WTC11 (cell line): ENCODE measurements at regions not wholly inside any gene's neighbourhood (a gene's known extent, or its start where the extent isn't known, plus 50 kb on each side); places are given as distances from the start of the nearest gene placed in this dataset.

Experiments
- ATAC-seq: fragments of 200-7000 bp; cut with Tn5 transposase; 2 replicates; pipeline ENCODE4 v1.10.0; 2021; ENCODE audit warnings: mild to moderate bottlenecking, moderate library complexity
- CTCF ChIA-PET: fragments of 300-600 bp; sonication (Branson Sonifier 250); formaldehyde crosslinking; loops from one replicate; lab custom pipeline; 2021; ENCODE audit warnings: antibody characterized with exemption; lab: Charles Lee
- POLR2A ChIA-PET: fragments of 350-600 bp; sonication (Branson Sonifier 250); formaldehyde crosslinking; loops from one replicate; lab custom pipeline; 2021; ENCODE audit warnings: antibody characterized with exemption; lab: Charles Lee
- DNase-seq: peaks from one replicate; pipeline ENCODE4 v3.0.0; 2021; ENCODE audit warnings: low spot score
- H3K27ac Mint-ChIP-seq: 2 replicates; pipeline ENCODE4 v1.8.0; 2021; ENCODE audit warnings: mixed read lengths
- H3K27me3 Mint-ChIP-seq: 2 replicates; pipeline ENCODE4 v1.8.0; 2021; ENCODE audit warnings: low read depth, mild to moderate bottlenecking, moderate library complexity, mixed read lengths
- H3K36me3 Mint-ChIP-seq: 2 replicates; pipeline ENCODE4 v1.8.0; 2021; ENCODE audit warnings: mixed read lengths
- H3K4me1 Mint-ChIP-seq: 2 replicates; pipeline ENCODE4 v1.8.0; 2022; ENCODE audit warnings: mixed read lengths
- H3K4me3 Mint-ChIP-seq: 2 replicates; pipeline ENCODE4 v1.8.0; 2021; ENCODE audit warnings: mild to moderate bottlenecking, moderate library complexity, mixed read lengths
- H3K9me3 Mint-ChIP-seq: 2 replicates; pipeline ENCODE4 v1.8.0; 2021; ENCODE audit warnings: mixed read lengths
- ATF2 ChIP-seq: sonication (generic); formaldehyde crosslinking; IDR thresholded peaks from 2 replicates; pipeline ENCODE4 v1.8.1; 2022; ENCODE audit warnings: low read depth, missing genetic modification reagents, borderline replicate concordance
- CBFB ChIP-seq: sonication (generic); formaldehyde crosslinking; IDR thresholded peaks from 2 replicates; pipeline ENCODE4 v1.8.1; 2022; ENCODE audit warnings: mild to moderate bottlenecking, low read depth, missing genetic modification reagents
- ESRRA ChIP-seq: sonication (generic); formaldehyde crosslinking; IDR thresholded peaks from 2 replicates; pipeline ENCODE4 v1.8.1; 2022; ENCODE audit warnings: mild to moderate bottlenecking, missing genetic modification reagents, borderline replicate concordance
- GRHL2 ChIP-seq: fragments of 250-450 bp; sonication (Bioruptor Pico); IDR thresholded peaks from 2 replicates; pipeline ENCODE4 v1.8.0; 2022; ENCODE audit warnings: mild to moderate bottlenecking, moderate library complexity; ENCODE audit not compliant: insufficient replicate concordance, severe bottlenecking
- JUN ChIP-seq: sonication (generic); formaldehyde crosslinking; IDR thresholded peaks from 2 replicates; pipeline ENCODE4 v1.8.0; 2023; ENCODE audit warnings: mild to moderate bottlenecking, missing genetic modification reagents
- KAT7 ChIP-seq: sonication (generic); formaldehyde crosslinking; IDR thresholded peaks from 2 replicates; pipeline ENCODE4 v1.8.1; 2023; ENCODE audit warnings: missing genetic modification reagents, mild to moderate bottlenecking, borderline replicate concordance
- MLX ChIP-seq: sonication (generic); formaldehyde crosslinking; IDR thresholded peaks from 2 replicates; pipeline ENCODE4 v1.8.1; 2023; ENCODE audit warnings: mild to moderate bottlenecking, missing genetic modification reagents, moderate library complexity
- NR2C2 ChIP-seq: sonication (generic); formaldehyde crosslinking; IDR thresholded peaks from 2 replicates; pipeline ENCODE4 v1.8.0; 2022; ENCODE audit warnings: mild to moderate bottlenecking, missing genetic modification reagents
- PRRX2 ChIP-seq: fragments of 250-450 bp; sonication (Bioruptor Pico); IDR thresholded peaks from 2 replicates; pipeline ENCODE4 v1.8.0; 2021; ENCODE audit warnings: mild to moderate bottlenecking
- RELA ChIP-seq: sonication (generic); formaldehyde crosslinking; IDR thresholded peaks from 2 replicates; pipeline ENCODE4 v1.8.1; 2022; ENCODE audit warnings: missing genetic modification reagents, mild to moderate bottlenecking, borderline replicate concordance
- SP1 ChIP-seq: sonication (generic); formaldehyde crosslinking; conservative IDR thresholded peaks from 2 replicates; pipeline ENCODE4 v1.8.1; 2022; ENCODE audit warnings: missing genetic modification reagents
- ZMAT4 ChIP-seq: fragments of 250-450 bp; sonication (Bioruptor Pico); IDR thresholded peaks from 2 replicates; pipeline ENCODE4 v1.9.0; 2021; ENCODE audit warnings: mild to moderate bottlenecking
- ZNF317 ChIP-seq: sonication (generic); formaldehyde crosslinking; IDR thresholded peaks from 2 replicates; pipeline ENCODE4 v1.8.1; 2023; ENCODE audit warnings: low read depth, mild to moderate bottlenecking, moderate library complexity, missing genetic modification reagents, borderline replicate concordance
- ZNF396 ChIP-seq: fragments of 250-450 bp; sonication (Bioruptor Pico); IDR thresholded peaks from 2 replicates; pipeline ENCODE4 v1.8.0; 2021; ENCODE audit warnings: mild to moderate bottlenecking, moderate library complexity, borderline replicate concordance
- ZNF416 ChIP-seq: fragments of 250-450 bp; sonication (Bioruptor Pico); IDR thresholded peaks from 2 replicates; pipeline ENCODE4 v1.9.0; 2021; ENCODE audit warnings: mild to moderate bottlenecking, inconsistent platforms
- TF ChIP-seq, protein P1 (sequence below): sonication (generic); formaldehyde crosslinking; IDR thresholded peaks from 2 replicates; pipeline ENCODE4 v1.8.1; 2023; ENCODE audit warnings: mild to moderate bottlenecking, missing genetic modification reagents, moderate library complexity
- TF ChIP-seq, protein P2 (sequence below): fragments of 250-450 bp; sonication (Bioruptor Pico); IDR thresholded peaks from 2 replicates; pipeline ENCODE4 v1.9.0; 2021; ENCODE audit warnings: moderate library complexity, mild to moderate bottlenecking, inconsistent platforms, borderline replicate concordance
- TF ChIP-seq, protein P3 (sequence below): sonication (generic); formaldehyde crosslinking; IDR thresholded peaks from 2 replicates; pipeline ENCODE4 v1.8.0; 2022; ENCODE audit warnings: mild to moderate bottlenecking, missing genetic modification reagents
- TF ChIP-seq, protein P4 (sequence below): sonication (generic); formaldehyde crosslinking; IDR thresholded peaks from 2 replicates; pipeline ENCODE4 v1.8.1; 2022; ENCODE audit warnings: mild to moderate bottlenecking, moderate library complexity, missing genetic modification reagents
- TF ChIP-seq, protein P5 (sequence below): sonication (generic); formaldehyde crosslinking; IDR thresholded peaks from 2 replicates; pipeline ENCODE4 v1.8.0; 2022; ENCODE audit warnings: missing genetic modification reagents
- TF ChIP-seq, protein P6 (sequence below): sonication (generic); formaldehyde crosslinking; IDR thresholded peaks from 2 replicates; pipeline ENCODE4 v1.8.1; 2023; ENCODE audit warnings: mild to moderate bottlenecking, missing genetic modification reagents

DNA sequence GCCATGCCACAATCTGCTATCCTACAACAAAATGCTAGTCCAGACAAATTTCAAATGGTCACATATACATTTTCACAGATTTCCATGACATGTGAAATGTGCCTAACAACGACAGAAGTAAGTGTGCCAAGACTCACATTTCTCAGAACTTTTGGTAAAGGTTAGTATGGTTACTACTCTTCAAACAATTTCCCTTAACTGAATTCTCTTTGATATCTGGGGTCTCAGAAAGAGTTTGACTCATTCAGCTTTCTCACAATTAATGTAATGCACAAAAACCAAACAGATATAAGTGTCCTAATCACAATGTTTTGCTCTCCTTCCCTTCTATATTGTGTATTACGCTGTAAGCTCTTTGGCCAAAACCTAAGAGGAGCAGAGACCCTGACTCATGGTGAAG lies 122.4 kb upstream of the LEF1 start:
- Mint-ChIP-seq H3K4me1 (peaks cover 8% of the 10 kb centered on the region; the same call in 1 of the 2 replicates), H3K36me3 (no peaks in the 10 kb centered on the region), H3K9me3 (no peaks in the 10 kb centered on the region), H3K27me3 (no peaks in the 10 kb centered on the region), H3K4me3 (no peak overlapping the region), H3K27ac (no peak overlapping the region)
- no peak for ATAC-seq
- ChIA-PET CTCF (interaction anchor here (1.4 kb wide), 1 partner anchor 69 kb away, joined by 3 read pairs; no protein-coding TSS in a partner anchor), POLR2A (no interaction called here)
- TF ChIP-seq, protein P1, sequence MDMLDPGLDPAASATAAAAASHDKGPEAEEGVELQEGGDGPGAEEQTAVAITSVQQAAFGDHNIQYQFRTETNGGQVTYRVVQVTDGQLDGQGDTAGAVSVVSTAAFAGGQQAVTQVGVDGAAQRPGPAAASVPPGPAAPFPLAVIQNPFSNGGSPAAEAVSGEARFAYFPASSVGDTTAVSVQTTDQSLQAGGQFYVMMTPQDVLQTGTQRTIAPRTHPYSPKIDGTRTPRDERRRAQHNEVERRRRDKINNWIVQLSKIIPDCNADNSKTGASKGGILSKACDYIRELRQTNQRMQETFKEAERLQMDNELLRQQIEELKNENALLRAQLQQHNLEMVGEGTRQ (CRISPR knock-in tag): no peak
- TF ChIP-seq, protein P2, sequence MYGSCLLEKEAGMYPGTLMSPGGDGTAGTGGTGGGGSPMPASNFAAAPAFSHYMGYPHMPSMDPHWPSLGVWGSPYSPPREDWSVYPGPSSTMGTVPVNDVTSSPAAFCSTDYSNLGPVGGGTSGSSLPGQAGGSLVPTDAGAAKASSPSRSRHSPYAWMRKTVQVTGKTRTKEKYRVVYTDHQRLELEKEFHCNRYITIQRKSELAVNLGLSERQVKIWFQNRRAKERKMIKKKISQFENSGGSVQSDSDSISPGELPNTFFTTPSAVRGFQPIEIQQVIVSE (CRISPR knock-in tag): no peak
- TF ChIP-seq, protein P3, sequence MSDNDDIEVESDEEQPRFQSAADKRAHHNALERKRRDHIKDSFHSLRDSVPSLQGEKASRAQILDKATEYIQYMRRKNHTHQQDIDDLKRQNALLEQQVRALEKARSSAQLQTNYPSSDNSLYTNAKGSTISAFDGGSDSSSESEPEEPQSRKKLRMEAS (CRISPR knock-in tag): no peak
- TF ChIP-seq ESRRA (CRISPR knock-in tag): no peak
- TF ChIP-seq ZMAT4 (CRISPR knock-in tag): no peak
- no peak for TF ChIP-seq ATF2 (CRISPR knock-in tag)
- no peak for TF ChIP-seq PRRX2
- no peak for TF ChIP-seq MLX (CRISPR knock-in tag)
- TF ChIP-seq, protein P4, sequence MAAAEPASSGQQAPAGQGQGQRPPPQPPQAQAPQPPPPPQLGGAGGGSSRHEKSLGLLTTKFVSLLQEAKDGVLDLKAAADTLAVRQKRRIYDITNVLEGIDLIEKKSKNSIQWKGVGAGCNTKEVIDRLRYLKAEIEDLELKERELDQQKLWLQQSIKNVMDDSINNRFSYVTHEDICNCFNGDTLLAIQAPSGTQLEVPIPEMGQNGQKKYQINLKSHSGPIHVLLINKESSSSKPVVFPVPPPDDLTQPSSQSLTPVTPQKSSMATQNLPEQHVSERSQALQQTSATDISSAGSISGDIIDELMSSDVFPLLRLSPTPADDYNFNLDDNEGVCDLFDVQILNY (CRISPR knock-in tag): no peak
- no peak for TF ChIP-seq SP1
- no peak for TF ChIP-seq RELA
- TF ChIP-seq GRHL2 (CRISPR knock-in tag): no peak
- TF ChIP-seq CBFB (CRISPR knock-in tag): no peak
- TF ChIP-seq ZNF317 (CRISPR knock-in tag): no peak
- DNase-seq: no peak

GRCh38 chr4:108287834-108288413 lies 119.2 kb upstream of the LEF1 start:
- ChIA-PET POLR2A (no interaction called here), CTCF (no interaction called here)
- DNase-seq (no peak), ATAC-seq (no peak)
- TF ChIP-seq ZNF416 (CRISPR knock-in tag) (no peak), JUN (CRISPR knock-in tag) (no peak), KAT7 (CRISPR knock-in tag) (no peak), ZNF396 (no peak), NR2C2 (no peak)
- TF ChIP-seq, protein P5, sequence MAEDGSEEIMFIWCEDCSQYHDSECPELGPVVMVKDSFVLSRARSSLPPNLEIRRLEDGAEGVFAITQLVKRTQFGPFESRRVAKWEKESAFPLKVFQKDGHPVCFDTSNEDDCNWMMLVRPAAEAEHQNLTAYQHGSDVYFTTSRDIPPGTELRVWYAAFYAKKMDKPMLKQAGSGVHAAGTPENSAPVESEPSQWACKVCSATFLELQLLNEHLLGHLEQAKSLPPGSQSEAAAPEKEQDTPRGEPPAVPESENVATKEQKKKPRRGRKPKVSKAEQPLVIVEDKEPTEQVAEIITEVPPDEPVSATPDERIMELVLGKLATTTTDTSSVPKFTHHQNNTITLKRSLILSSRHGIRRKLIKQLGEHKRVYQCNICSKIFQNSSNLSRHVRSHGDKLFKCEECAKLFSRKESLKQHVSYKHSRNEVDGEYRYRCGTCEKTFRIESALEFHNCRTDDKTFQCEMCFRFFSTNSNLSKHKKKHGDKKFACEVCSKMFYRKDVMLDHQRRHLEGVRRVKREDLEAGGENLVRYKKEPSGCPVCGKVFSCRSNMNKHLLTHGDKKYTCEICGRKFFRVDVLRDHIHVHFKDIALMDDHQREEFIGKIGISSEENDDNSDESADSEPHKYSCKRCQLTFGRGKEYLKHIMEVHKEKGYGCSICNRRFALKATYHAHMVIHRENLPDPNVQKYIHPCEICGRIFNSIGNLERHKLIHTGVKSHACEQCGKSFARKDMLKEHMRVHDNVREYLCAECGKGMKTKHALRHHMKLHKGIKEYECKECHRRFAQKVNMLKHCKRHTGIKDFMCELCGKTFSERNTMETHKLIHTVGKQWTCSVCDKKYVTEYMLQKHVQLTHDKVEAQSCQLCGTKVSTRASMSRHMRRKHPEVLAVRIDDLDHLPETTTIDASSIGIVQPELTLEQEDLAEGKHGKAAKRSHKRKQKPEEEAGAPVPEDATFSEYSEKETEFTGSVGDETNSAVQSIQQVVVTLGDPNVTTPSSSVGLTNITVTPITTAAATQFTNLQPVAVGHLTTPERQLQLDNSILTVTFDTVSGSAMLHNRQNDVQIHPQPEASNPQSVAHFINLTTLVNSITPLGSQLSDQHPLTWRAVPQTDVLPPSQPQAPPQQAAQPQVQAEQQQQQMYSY (CRISPR knock-in tag): no peak
- TF ChIP-seq, protein P2 (CRISPR knock-in tag): no peak
- TF ChIP-seq, protein P3 (CRISPR knock-in tag): no peak
- TF ChIP-seq, protein P6, sequence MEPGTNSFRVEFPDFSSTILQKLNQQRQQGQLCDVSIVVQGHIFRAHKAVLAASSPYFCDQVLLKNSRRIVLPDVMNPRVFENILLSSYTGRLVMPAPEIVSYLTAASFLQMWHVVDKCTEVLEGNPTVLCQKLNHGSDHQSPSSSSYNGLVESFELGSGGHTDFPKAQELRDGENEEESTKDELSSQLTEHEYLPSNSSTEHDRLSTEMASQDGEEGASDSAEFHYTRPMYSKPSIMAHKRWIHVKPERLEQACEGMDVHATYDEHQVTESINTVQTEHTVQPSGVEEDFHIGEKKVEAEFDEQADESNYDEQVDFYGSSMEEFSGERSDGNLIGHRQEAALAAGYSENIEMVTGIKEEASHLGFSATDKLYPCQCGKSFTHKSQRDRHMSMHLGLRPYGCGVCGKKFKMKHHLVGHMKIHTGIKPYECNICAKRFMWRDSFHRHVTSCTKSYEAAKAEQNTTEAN (CRISPR knock-in tag): no peak
- Mint-ChIP-seq H3K4me1 (peaks cover 19% of the 10 kb centered on the region), H3K9me3 (peaks cover 5% of the 10 kb centered on the region; the same call in 1 of the 2 replicates), H3K36me3 (no peaks in the 10 kb centered on the region), H3K27ac (no peak overlapping the region), H3K4me3 (no peak overlapping the region), H3K27me3 (no peaks in the 10 kb centered on the region)
